IPS DF 4.7 (cell line): ENCODE measurements at regions not wholly inside any gene's neighbourhood (a gene's known extent, or its start where the extent isn't known, plus 50 kb on each side); places are given as distances from the start of the nearest gene placed in this dataset.
"Not testable (repeated sequence)": the region's sequence is repeated elsewhere in the genome, so short reads cannot be mapped to it uniquely, and the experiment has no call there.

Experiments used
- DNase-seq: peaks from one replicate; pipeline ENCODE4 v3.0.0-alpha.2; 2013; ENCODE audit warnings: low spot score; ENCODE audit errors: extremely low read depth

DNA sequence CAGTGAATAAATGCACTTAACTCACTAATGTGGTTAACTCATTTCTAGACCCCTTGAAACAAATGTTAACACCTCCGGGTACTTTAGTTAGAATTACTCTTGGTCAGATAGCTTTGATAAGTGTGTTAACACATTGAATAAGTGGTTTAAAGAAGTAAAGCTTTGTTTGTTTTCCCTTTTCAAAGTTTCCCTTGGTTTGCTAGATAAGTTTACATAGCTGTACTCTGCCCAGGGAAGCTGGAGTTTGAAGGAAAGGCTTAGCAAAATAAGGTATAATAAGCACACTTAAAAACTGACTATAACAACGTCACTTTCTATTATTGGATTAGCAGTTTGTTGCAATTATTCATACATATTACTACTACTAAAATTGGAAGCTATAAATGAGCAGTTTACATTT lies 1233.9 kb upstream of the ADGRL2 start:
- no peak for DNase-seq

DNA sequence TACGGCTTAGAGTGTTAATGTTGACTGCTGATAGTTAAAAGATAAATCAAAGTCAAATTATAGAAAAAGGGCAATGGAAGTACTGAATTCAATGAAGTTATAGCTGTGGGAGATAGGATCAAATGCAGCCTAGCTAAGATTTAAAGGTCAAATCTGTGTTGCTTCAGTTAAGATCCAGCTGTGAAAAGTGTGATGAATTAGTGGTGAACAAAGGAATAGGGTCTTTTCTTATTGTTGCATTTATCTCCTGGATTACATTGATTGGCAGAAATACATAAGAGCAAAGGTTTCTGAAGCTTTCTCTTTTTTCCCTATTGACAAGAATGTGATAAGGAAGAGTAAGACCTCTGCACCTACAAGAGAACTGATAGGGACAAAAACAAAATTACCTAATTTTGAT lies 1234.6 kb upstream of the ADGRL2 start:
- DNase-seq, result no peak

DNA sequence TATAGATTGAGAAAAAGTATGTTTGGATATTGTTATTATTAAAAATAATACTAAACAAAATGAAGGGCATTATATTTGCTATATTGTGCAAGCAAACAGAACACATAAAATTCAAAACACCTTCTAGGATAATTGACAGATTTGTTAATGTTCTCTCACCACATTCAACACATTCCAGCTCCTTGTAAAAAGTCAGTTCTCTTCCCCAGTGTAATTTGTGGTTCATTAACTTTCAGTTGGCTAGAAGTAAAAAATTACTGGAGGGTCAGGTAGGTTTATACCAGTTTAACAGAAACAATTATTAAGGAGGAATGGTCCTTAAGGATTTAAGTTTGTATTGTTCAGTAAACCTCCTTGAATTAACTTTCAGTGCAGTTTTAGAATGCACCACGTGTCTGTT lies 1235.3 kb upstream of the ADGRL2 start:
- DNase-seq, result no peak

DNA sequence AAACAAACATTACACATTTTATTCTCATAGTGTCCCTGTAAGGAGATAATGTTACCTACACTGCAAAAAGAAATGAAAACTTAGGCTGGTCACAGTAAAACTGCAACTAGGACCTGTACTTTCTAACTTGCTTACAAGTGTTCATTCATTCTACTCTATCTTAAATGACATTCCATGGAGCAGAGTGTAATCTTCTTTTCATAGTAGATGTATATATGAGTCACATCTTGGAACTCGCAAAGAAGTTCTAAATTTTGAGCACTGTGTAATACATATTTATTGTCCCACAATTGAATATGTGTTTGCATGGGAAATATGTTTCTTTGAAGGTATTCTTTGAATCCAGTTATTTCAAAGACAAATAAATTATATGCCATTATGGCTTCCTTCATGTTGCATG lies 1258.5 kb upstream of the ADGRL2 start:
- no peak for DNase-seq

DNA sequence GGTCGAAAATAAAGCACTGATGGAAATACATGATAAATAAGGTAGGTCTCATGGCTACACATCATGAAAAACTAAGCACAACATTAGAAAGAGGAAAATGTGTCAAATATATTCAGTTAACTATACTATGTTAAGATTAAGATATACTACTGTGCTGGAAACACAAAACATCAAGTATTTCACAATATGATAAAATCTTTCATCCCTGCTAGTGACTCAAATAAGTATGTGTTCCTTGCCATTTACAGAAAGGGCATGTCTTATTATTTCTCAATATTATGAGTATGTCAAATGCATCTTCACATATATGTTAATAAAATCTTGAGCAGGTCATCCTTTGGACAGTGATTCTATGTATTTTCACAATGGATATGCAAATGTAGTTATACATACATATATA lies 1260.1 kb upstream of the ADGRL2 start:
- DNase-seq, result no peak

DNA sequence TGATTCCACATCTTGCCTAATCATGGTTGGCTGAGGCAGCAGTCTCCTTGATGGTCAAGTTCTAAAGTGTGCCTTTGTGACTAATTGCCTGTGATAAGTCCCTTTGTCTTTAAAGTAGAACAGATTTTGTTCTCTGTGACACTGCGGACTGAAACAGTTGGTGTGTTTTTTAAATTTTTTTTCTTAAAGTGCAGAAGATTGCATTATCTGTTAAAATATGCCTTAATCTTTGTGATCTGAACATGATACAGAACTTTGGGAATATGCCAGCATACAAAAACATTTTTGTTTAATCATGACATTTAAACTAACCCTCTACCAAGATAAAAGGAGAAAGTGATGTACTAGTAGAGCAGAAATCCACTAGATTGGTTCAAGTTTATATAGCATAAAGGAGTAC lies 1260.6 kb upstream of the ADGRL2 start:
- no peak for DNase-seq

DNA sequence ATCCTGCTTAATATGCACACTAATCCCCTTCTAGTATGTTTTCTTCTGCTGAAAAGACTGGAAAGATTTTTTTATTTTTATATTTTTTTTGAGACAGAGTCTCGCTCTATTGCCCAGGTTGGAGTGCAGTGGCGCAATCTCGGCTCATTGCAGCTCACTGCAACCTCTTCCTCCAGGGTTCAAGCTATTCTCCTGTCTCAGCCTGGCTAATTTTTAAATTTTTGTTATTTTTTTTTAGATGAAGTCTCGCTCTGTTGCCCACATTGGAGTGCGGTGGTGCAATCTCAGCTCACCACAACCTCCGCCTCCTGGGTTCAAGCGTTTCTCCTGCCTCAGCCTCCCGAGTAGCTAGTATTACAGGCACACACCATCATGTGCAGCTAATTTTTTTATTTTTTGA lies 1261.4 kb upstream of the ADGRL2 start:
- not testable (repeated sequence) for DNase-seq

DNA sequence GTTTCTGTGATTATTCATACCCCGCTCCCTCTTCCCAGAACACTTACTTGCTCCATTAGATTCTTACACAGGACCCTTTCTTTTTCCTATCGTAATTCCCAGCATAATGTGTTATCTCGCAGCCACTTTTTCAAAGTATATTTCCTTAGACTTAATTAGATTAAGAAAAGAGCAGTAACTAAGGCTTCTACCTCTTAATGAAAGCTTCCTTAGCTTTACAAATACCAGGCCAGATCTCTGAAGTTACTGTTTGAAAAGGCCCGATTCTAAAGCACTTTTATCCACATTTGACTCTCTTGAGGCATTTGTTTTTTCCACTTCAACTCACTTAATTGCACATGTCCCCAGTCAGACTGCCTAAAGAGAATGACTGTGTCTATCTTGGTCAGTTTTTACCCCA lies 1264.3 kb upstream of the ADGRL2 start:
- no peak for DNase-seq

DNA sequence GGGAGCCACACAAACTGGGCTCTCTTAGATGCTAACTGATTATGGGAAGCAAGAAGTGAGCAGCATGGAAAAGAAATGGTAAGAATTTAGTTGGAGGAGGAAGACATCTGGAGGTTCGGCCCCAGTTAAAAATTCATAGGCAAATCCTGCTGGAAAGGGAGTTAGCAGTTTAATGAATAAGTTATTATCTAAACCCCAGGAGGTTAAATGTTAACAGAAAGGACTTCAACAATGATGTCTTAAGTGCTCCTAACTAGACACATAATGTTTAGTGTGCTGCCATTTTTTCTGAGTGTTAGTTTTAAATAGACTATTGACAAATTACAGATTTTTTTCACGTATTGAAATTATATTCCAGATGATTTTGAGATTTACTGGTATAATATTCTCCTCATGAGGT lies 1265.3 kb upstream of the ADGRL2 start:
- DNase-seq, result no peak

DNA sequence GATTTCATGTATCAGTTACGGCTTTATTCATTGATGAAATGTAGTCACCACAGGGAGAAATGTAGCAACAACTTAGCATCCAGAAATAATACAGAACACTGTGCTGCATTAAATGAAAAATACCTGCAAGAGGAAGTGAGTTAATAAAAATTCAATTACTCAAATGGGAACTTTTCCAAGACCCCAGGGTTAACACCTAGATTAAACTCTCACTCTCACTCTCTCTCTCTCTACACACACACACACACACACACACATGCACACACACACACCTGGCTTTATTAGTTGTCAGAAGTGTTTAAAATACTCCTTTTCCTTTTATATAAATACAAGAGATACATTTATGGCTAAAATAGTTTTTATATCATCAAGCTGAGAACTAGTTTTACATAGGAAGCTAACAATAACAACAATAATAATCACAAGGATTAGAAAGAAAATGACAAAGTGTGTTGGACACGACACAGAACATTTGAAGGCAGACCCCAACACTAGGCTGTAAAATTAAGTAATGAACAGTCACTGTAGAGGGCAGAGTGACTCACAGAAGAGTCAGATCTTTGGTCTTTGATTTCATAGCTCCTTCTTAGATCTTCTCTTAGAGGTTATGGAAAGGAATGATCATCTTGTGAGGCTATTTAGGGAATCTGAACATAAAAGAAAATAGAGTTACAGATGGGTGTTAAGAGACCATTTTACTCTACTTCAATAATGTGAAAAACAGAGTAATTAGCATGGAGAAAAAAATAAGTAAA lies 1266.0 kb upstream of the ADGRL2 start:
- no peak for DNase-seq

DNA sequence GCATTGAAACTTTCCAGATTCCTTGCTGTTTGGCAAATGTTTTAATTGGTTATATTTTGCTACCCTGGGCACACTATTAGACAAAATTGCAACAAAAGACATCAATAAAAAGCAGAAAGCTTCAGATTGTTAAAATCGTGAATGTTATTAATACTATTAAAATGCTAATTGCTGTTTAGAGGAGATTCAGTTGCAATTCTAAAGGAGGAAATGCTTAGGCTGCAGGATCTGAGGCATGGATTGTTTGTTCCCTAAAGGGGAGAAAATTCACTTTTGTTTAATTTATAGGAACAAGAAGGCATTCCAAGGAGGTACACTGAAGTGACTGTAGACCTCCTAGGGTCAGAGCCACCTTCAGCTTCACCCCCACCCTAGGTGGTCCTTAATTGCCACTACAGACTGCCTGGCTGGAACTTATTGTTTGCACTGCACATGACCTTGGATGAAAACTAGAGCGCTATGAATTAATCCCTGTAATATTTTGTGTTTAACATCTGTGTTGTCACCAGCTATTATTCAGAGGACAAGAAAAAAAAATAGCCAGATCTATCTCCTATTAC lies 1266.9 kb upstream of the ADGRL2 start:
- DNase-seq, result no peak

DNA sequence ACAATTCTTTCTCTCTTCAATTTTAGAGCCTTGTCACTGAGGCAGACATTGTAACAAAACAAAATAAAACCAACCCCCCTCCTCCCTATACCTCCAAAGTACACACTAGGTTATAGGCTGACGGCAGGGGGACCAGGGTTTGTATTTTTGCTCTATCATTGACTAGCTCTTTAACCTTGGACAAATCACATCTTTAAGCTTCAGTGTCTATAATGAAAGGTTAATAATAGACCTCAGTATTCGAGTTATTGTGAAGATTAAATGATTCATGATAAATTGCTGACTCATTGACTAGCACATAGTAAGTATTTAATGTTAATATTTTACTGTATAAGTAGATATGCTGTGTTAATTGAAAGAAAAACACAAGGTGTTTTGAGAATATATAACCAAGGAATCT lies 1267.6 kb upstream of the ADGRL2 start:
- DNase-seq, result no peak

DNA sequence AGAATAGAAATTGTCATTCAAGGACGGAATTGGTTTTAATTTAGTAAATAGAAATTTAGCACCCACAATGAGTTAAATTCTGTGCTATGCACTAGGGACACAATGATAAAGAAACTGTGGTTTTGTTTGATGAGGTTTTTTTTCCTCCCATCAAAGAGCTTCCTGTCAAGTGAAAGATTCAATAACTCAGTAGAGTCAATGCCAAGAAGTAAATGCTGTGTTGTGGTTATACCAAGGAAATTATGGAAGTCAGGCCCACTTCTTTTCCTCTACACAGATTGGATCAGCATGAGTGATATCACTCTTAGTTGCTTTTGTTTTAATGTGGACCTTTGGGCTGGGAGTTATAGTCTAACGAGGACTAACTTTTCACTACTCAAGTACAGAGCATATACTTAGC lies 1269.6 kb upstream of the ADGRL2 start:
- DNase-seq, result no peak

DNA sequence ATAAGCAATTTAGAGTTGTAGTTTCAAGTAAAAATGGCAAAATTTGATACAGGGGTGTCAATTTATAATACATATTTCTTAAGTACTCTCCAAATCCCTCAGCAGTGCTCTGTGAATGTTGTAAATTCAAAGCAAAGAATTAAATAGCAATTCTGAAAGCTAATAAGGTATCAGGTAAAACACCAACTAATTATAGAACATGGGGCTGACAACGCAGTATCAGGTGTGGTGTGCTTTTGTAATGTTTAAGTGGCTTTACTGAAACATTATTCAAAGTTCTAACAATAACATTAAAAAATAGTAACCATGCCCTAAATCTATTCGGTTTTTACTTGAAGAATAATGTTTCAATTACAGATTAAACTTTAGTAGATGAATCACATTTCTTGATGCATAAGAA lies 1271.2 kb upstream of the ADGRL2 start:
- DNase-seq, result no peak

DNA sequence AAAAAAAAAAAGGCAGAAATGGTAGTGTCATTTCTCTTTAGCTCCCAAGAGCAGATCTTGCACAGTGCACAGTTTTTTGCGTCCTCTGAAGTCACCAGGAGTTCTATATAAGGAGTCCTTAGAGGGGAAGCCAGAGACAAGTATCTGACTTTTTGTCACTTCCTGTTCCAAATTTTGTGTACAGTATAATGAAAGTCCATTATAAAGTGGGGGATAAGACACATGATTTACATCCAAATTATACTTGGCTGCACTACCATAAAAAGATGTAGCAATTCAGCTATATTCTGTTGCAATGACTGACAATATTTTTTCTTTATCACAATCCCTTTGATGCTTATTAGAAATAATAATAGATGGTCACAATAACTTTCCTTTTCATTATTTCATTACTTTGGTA lies 1276.9 kb upstream of the ADGRL2 start:
- no peak for DNase-seq

DNA sequence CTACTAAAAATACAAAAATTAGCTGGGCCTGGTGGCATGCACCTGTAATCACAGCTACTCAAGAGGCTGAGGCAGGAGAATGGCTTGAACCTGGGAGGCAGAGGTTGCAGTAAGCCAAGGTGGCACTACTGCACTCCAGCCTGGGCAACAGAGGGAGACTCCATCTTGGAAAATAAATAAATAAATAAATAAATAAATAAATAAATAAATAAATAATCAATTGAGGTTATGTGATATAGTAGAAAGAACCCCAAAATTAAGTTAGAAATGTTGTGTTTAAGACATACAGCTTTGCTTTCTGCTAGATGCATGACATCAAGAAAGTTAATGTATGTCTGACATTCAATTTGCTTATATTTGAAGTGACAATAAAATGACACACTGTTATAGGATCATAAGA lies 1277.7 kb upstream of the ADGRL2 start:
- not testable (repeated sequence) for DNase-seq

DNA sequence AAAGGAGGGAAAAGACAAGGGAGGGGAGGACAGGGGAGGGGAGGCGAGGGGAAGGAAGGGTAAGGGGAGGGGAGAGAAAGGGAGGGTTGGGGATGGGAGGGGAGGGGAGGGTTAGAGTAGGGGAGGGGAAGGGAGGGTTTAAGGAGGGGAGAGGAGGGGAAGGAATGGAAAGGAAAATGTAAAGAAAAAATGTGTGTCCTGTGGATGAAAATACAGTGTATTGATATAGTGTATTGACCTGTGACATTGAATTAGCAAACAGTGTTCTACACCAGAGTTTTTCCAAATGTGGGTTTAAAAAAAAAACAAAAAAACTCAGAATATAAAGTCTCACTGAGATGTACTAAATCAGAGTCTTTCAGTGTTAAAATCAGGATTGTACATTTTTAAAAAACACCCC lies 1279.8 kb upstream of the ADGRL2 start:
- DNase-seq, result no peak

DNA sequence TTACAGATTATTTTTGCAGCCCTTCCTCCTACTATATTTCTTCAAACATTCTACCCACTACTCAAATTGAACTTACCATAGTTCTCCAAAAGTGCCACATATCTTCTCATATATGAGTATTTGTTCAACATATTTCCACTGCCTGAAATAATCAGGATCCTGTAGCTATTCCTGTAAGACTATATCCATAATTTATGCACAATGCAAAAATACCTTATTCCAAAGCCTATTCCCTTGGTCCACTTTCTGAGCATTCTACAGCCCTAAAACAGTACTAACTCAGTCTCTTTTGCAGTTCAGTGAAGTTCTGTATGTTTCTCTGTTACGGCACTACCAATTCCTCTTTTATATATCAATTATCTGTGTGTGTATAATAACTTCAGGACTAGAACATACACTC lies 1283.7 kb upstream of the ADGRL2 start:
- DNase-seq, result no peak

DNA sequence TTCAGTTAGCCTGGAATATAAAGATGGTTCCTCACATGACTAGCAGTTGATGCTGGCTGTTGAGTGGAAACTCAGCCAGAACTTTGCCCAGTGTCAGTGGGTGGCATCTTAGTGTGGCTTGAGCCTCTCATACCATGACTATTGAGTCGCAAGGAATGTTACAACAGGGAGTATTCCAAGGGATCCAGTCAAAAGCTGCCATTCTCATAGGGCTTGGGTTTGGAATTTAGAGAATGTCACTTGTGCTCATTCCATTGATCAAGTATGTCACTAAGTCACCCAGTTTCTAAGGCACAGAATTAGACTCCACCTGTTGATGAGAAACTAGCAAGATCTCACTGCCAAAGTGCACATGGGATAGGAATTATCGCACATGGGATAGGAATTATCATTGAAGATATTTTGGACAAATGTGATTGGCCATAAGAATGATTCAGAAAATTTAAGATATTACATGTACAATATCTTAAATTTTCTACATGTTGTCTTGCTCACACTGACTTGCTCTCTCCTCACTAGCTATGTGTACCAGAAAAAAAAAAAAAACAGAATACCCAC lies 1290.7 kb upstream of the ADGRL2 start:
- DNase-seq, result peak; percentile 41

DNA sequence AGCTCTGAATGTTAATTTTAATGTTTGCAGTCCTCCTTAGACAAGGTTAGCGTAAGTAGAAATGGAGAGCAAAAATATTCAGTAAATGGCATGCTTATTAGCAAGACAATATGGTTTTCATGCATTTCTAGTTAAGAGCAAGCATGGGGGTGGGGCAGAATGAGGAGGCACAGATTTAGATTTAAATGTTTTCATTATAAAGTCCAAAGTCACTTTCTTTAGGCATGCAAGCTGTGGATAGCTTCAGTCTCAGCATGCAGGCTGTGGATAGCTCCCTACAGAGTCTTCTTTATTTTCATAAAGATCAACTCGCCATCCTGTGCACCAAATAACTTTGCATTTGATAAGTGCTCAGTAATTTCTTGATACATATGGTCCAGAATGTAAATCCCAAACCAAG lies 1294.5 kb upstream of the ADGRL2 start:
- no peak for DNase-seq

DNA sequence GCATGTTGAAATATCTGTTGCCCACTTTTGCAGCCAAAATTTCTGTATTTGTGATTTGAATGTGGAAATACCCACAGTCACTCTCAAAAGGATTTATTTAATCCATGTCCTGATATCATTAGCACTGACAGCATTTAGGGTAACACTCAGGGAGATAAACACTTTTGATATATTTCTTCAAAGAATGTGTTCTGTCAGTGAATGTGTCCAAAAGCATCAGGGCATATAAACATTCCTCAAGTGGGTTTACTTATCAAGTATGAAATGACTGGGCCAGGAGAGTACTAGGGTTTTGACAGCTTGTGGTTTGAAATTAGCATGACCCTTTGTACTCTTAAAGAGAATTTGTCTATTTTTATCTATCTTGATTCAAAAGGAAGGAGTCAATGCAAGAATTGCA lies 1302.1 kb upstream of the ADGRL2 start:
- DNase-seq, result no peak

DNA sequence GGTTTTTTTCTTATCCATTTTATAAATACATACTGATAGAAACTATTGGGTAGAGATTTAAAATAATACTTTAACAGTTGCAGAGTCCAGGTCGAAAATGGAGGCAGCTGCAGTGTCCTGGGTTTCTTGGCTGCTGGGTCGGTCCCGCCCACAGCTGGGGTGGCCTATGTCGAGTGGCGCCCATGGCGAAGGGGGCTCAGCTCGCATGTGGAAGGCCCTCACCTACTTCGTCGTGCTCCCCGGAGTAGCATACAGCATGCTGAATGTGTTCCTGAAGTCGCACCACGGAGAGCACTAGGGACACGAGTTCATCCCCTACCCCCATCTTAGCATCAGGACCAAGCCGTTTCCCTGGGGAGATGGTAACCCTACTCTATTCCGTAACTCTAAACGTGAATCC lies 1304.9 kb upstream of the ADGRL2 start:
- DNase-seq, result no peak

DNA sequence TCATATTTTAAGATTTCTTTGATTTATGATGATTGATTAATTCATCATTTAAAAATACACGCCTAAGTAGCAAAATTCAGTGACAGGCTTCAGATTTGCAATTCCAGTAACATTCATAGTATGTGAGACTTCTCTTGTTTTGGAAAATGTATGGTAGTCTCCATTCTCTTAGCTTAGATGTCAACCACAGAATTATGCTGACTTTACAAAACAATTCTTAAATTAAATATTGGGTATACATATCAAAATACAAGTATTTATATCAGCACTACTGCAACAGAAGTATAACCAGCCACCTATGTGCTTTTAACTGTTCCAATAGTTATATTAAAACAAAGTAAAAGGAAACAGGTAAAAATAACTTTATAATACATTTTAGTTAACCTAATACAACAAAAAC lies 1328.6 kb upstream of the ADGRL2 start:
- DNase-seq, result no peak
